Inferior parietal cortex (tissue), 1 donor: ENCODE measurements at regions not wholly inside any gene's neighbourhood (a gene's known extent, or its start where the extent isn't known, plus 50 kb on each side); places are given as distances from the start of the nearest gene placed in this dataset.

Source experiments
- DNase-seq: peaks from one replicate; pipeline ENCODE4 v3.0.0-alpha.2; 2016; ENCODE audit errors: extremely low spot score

GRCh38 chr4:83724485-83725335 is 188.8 kb downstream of the GPAT3 start:
- DNase-seq, result no peak

- no peak for DNase-seq
Measured at GRCh38 chr4:83723609-83724008, 187.7 kb downstream of the GPAT3 start.

- no peak for DNase-seq
Measured at GRCh38 chr4:83722730-83723269, 186.9 kb downstream of the GPAT3 start.

GRCh38 chr4:83716874-83717273 is 181.0 kb downstream of the GPAT3 start:
- no peak for DNase-seq

- DNase-seq, result no peak
Measured at GRCh38 chr4:83712890-83713289, 177.0 kb downstream of the GPAT3 start.

- DNase-seq, result no peak
Measured at GRCh38 chr4:83709627-83710026, 173.7 kb downstream of the GPAT3 start.

GRCh38 chr4:83708500-83709175 is 172.7 kb downstream of the GPAT3 start:
- no peak for DNase-seq

- DNase-seq, result no peak
Measured at GRCh38 chr4:83704786-83705185, 168.9 kb downstream of the GPAT3 start.

- DNase-seq, result no peak
Measured at GRCh38 chr4:83703752-83704151, 167.8 kb downstream of the GPAT3 start.

- no peak for DNase-seq
Measured at GRCh38 chr4:83701041-83701440, 165.1 kb downstream of the GPAT3 start.

- no peak for DNase-seq
Measured at GRCh38 chr4:83699358-83699757, 163.4 kb downstream of the GPAT3 start.

- DNase-seq, result no peak
Measured at GRCh38 chr4:83692028-83692427, 156.1 kb downstream of the GPAT3 start.

- DNase-seq, result no peak
Measured at GRCh38 chr4:83686166-83686565, 150.3 kb downstream of the GPAT3 start.

- no peak for DNase-seq
Measured at GRCh38 chr4:83679692-83680091, 143.8 kb downstream of the GPAT3 start.

GRCh38 chr4:83679254-83679653 is 143.3 kb downstream of the GPAT3 start:
- DNase-seq, result no peak

GRCh38 chr4:83677656-83678055 is 141.7 kb downstream of the GPAT3 start:
- DNase-seq, result no peak

GRCh38 chr4:83664741-83665140 is 128.8 kb downstream of the GPAT3 start:
- no peak for DNase-seq

GRCh38 chr4:83664071-83664470 is 128.2 kb downstream of the GPAT3 start:
- DNase-seq, result no peak

GRCh38 chr4:83662204-83662603 is 126.3 kb downstream of the GPAT3 start:
- no peak for DNase-seq

GRCh38 chr4:83661359-83661758 is 125.5 kb downstream of the GPAT3 start:
- no peak for DNase-seq

- DNase-seq, result no peak
Measured at GRCh38 chr4:83660578-83660977, 124.7 kb downstream of the GPAT3 start.

- no peak for DNase-seq
Measured at GRCh38 chr4:83658806-83659205, 122.9 kb downstream of the GPAT3 start.

GRCh38 chr4:83657336-83657735 is 121.4 kb downstream of the GPAT3 start:
- DNase-seq, result no peak
